Erythroblast (primary cell): ENCODE measurements at regions not wholly inside any gene's neighbourhood (a gene's known extent, or its start where the extent isn't known, plus 50 kb on each side); places are given as distances from the start of the nearest gene placed in this dataset.

Experiments
- DNase-seq, 2 experiments: peaks; one replicate each; lab custom pipeline; 2025; lab: John Stamatoyannopoulos, UW
- GATA1 ChIP-seq: IDR thresholded peaks from 2 replicates; pipeline ENCODE4 v1.6.1; 2011; ENCODE audit warnings: low read depth, mild to moderate bottlenecking, control low read depth, low read length, moderate library complexity
- POLR2A ChIP-seq: IDR thresholded peaks from 2 replicates; pipeline ENCODE4 v1.6.1; 2011; ENCODE audit warnings: mild to moderate bottlenecking, low read length

DNA sequence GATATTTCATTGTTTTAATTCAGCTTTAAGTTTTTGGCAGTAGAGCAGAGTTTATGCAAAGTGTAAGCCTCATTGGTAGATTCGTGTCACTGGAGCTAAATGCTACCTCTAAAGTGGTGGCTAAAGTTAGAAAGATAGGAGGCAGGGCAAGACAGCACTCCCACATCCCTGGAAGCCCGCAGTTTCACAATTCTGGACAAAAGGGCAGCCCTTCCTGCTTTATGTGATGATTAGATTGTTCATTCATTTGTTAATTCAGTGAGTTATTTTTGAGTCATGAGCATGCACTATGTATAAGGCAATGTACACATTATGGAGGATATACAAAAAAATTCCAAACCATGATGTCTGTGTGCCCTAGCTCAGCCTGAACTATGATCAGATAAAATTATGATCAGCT, 52.1 kb upstream of the EIF3M start:
- no peak for DNase-seq
- TF ChIP-seq GATA1: no peak
- no peak for TF ChIP-seq POLR2A

GRCh38 chr11:32529994-32530588, 53.5 kb upstream of the EIF3M start:
- TF ChIP-seq GATA1 (no peak), POLR2A (no peak)
- DNase-seq: no peak

- TF ChIP-seq POLR2A: no peak
- no peak for TF ChIP-seq GATA1
- DNase-seq: no peak
Observed at GRCh38 chr11:32527261-32528175, 56.1 kb upstream of the EIF3M start.

DNA sequence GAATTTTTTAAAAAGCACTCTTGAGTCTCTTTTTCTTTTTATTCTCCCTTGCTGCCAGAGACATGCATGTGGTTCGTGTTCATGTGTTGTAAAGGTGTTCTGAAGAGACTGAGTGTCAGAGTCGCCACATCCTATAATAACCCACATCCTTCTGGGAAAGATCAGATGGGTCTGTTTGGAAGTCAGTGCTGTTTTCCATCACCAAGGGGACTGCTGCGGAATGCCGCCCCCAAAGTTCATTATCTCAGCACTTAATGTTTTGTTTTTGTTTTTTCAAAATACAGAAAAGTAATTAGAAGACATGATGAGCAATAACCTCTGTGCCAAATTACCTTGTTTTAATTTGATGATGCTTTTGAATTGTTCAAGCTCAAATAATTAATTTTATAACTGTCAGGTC, 56.9 kb upstream of the EIF3M start:
- DNase-seq: no peak
- no peak for TF ChIP-seq POLR2A
- no peak for TF ChIP-seq GATA1

- DNase-seq: no peak
- TF ChIP-seq GATA1: no peak
- no peak for TF ChIP-seq POLR2A
Observed at GRCh38 chr11:32511926-32512325, 71.7 kb upstream of the EIF3M start.

DNA sequence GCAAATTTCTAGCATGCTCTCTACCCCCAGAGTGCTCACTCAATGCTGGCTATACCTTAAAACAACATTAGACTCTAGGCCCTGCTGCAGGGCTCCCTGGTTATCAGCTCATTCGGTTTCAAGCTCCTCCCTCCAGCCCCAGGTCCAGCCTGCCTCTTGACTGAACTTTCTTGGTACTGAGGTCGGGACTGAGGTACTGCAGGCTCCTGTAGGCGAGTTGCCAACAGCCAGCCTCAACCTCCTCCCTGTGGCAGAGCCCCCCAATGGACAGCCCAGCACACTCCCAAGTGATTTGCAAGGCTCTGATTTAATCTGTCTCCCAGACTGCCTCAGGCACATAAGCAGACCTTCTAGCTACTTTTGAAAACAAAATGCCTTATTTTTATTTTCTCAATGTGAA, 73.6 kb upstream of the EIF3M start:
- TF ChIP-seq POLR2A: no peak
- no peak for DNase-seq

- TF ChIP-seq POLR2A (no peak), GATA1 (no peak)
- no peak for DNase-seq
Observed at GRCh38 chr11:32508780-32509179, 73.4 kb upstream of the WT1 start.

DNA sequence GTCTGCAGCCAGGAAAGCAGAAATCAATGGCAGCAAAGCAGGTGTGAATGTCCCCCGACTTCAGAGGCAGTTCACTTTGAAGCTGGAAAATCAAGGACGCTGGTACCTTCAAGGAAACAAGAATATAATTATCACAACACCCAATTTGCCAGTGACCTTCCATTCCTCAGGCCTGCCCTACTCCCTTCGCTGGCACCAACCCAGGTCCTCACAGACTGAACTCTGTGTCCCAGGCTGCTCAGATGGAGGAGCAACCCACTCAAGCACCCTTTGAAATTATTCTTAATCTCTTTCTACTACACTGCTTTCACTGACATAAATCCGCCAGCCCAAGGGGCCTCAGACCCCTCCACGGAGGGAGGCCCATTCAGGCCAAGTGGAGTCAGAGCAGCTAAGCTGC, 64.7 kb upstream of the WT1 start:
- no peak for DNase-seq
- TF ChIP-seq POLR2A (no peak), GATA1 (no peak)

DNA sequence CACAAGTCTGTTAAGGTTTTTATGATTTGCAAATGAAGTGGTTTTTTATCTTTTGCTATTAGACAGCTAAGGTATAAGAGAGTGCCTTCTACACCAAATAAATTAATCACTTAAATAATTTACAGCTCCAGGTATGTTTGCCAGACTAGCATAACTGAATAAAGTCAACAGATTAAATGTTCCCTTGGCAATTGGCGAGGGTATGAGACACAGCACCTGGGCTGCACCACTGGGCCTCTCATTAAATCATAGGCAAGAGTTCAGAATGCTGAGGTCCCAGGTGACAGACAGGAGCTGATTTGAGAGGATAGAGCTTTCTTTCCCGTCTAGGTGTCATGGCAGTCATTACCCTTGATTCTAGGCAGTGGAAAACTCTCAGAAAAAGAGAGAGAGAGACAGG, 62.6 kb upstream of the WT1 start:
- DNase-seq: no peak
- no peak for TF ChIP-seq POLR2A
- TF ChIP-seq GATA1: no peak

- TF ChIP-seq POLR2A (no peak), GATA1 (no peak)
- no peak for DNase-seq
Observed at GRCh38 chr11:32494629-32495028, 59.3 kb upstream of the WT1 start.

GRCh38 chr11:32489464-32489863, 54.1 kb upstream of the WT1 start:
- DNase-seq: no peak
- no peak for TF ChIP-seq GATA1
- TF ChIP-seq POLR2A: no peak

DNA sequence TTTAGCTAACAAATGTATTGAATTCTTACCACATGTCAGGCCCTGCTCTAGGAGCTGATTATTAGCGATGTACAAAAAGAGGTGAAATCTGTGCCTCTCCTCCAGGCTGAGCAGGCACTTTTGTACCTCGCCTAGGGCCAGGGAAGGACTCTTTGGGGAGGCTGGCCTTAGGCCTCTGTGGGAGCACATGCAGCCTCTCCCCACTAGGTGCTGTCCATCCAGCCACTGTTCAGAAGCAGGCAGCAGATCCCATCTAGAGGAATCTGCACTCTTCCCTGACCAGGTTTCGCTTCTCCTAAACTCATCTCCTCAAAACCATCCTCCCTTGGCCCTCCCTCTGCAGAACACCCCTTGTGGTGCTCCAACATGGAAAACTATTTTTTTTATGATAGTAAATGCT, 51.9 kb upstream of the WT1 start:
- peak in 1 of 2 experiments; percentile 5 for DNase-seq
- no peak for TF ChIP-seq GATA1

DNA sequence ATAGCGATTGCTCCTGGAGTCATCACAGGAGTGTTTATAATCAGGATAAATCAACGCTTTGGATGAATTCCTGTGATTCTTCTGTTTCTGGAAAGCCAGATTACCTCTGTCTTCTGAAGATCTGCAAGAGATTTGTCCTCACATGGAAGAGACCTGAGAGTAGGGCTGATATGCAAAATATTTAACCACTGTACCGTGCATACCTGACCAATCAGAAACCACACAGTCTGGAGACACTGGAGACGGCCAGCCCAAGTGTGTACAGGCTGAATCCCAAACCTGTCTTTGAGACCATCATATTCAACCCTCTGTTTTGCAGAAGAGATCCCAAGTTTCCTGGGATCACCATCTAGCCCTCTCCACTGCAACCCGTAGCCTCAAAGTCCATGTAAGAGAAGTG, 50.4 kb upstream of the WT1 start:
- no peak for DNase-seq
- TF ChIP-seq POLR2A (no peak), GATA1 (no peak)
